Peyer's patch (tissue), 4 donors: ENCODE measurements at regions not wholly inside any gene's neighbourhood (a gene's known extent, or its start where the extent isn't known, plus 50 kb on each side); places are given as distances from the start of the nearest gene placed in this dataset.

Experiments
- DNase-seq, 3 donors: peaks; one replicate each; pipeline ENCODE4 v3.0.0-alpha.2; 2017 to 2019
- H3K27ac ChIP-seq, 4 donors: fragments of 200-600 bp; sonication (generic); one replicate each; pipeline ENCODE4 v1.5.1; 2016 to 2019
- H3K27me3 ChIP-seq, 2 donors: fragments of 200-600 bp; sonication (generic); one replicate each; pipeline ENCODE4 v1.5.1; 2019
- H3K36me3 ChIP-seq, 3 donors: fragments of 200-600 bp; sonication (generic); one replicate each; pipeline ENCODE4 v1.5.1; 2016 to 2019
- H3K4me1 ChIP-seq, 4 donors: fragments of 200-600 bp; sonication (generic); one replicate each; pipeline ENCODE4 v1.5.1; 2016 to 2019
- H3K4me3 ChIP-seq, 4 donors: fragments of 200-600 bp; sonication (generic); 1 replicate in 3 of 4; 2 replicates in 1 of 4; pipeline ENCODE4 v1.5.1; 2016 to 2019; ENCODE audit warnings: mild to moderate bottlenecking in 1 of 4
- H3K9me3 ChIP-seq, 4 donors: fragments of 200-600 bp; sonication (generic); one replicate each; pipeline ENCODE4 v1.5.1; 2016 to 2019; ENCODE audit warnings: mild to moderate bottlenecking in 1 of 4
- CTCF ChIP-seq, 6 experiments: fragments of 450-650 bp in 4 of 6; fragments of 200-600 bp in 2 of 6; sonication (generic) in 1 of 6; IDR thresholded peaks; one replicate each; pipeline ENCODE4 v1.5.1; 2017 to 2019; ENCODE audit warnings: antibody characterized with exemption in 6 of 6, mild to moderate bottlenecking in 3 of 6, moderate library complexity in 1 of 6
- POLR2A ChIP-seq, 2 donors: fragments of 450-650 bp; IDR thresholded peaks; one replicate each; pipeline ENCODE4 v1.5.1; 2017; ENCODE audit warnings: antibody characterized with exemption in 2 of 2, mild to moderate bottlenecking in 2 of 2, moderate library complexity in 2 of 2

GRCh38 chr6:92126088-92126487 lies 1293.3 kb downstream of the EPHA7 start:
- Histone ChIP-seq H3K27me3 (no peaks in the 10 kb centered on the region), H3K27ac (no peak overlapping the region), H3K9me3 (no peaks in the 10 kb centered on the region), H3K4me3 (no peak overlapping the region), H3K4me1 (no peaks in the 10 kb centered on the region), H3K36me3 (no peaks in the 10 kb centered on the region)
- no peak for DNase-seq
- TF ChIP-seq CTCF (IDR thresholded peaks at IDR 0.05), result no peak
- TF ChIP-seq POLR2A (IDR thresholded peaks at IDR 0.05), result no peak

- TF ChIP-seq CTCF (IDR thresholded peaks at IDR 0.05), result no peak
- Histone ChIP-seq H3K36me3 (no peaks in the 10 kb centered on the region), H3K27ac (no peak overlapping the region), H3K4me1 (no peaks in the 10 kb centered on the region), H3K27me3 (no peaks in the 10 kb centered on the region), H3K4me3 (no peak overlapping the region), H3K9me3 (no peaks in the 10 kb centered on the region)
- no peak for DNase-seq
Measured at GRCh38 chr6:92125681-92126080, 1293.7 kb downstream of the EPHA7 start.

- no peaks in the 10 kb centered on the region for H3K36me3 ChIP-seq
- no peaks in the 10 kb centered on the region for H3K9me3 ChIP-seq
- H3K27me3 ChIP-seq, result no peaks in the 10 kb centered on the region
- H3K4me3 ChIP-seq, result no peak overlapping the region
- H3K4me1 ChIP-seq, result no peaks in the 10 kb centered on the region
- no peak overlapping the region for H3K27ac ChIP-seq
- TF ChIP-seq POLR2A (IDR thresholded peaks at IDR 0.05) (no peak), CTCF (IDR thresholded peaks at IDR 0.05) (no peak)
- no peak for DNase-seq
Measured at GRCh38 chr6:92124200-92124651, 1295.1 kb downstream of the EPHA7 start.

- no peaks in the 10 kb centered on the region for H3K4me1 ChIP-seq
- no peak for DNase-seq
- H3K36me3 ChIP-seq, result no peaks in the 10 kb centered on the region
- H3K4me3 ChIP-seq, result no peak overlapping the region
- no peaks in the 10 kb centered on the region for H3K9me3 ChIP-seq
- H3K27me3 ChIP-seq, result no peaks in the 10 kb centered on the region
- no peak overlapping the region for H3K27ac ChIP-seq
- TF ChIP-seq POLR2A (IDR thresholded peaks at IDR 0.05) (no peak), CTCF (IDR thresholded peaks at IDR 0.05) (no peak)
Measured at GRCh38 chr6:92122746-92123145, 1296.6 kb downstream of the EPHA7 start.

- no peak for TF ChIP-seq CTCF (IDR thresholded peaks at IDR 0.05)
- H3K27me3 ChIP-seq, result no peaks in the 10 kb centered on the region
- H3K9me3 ChIP-seq, result no peaks in the 10 kb centered on the region
- no peak for DNase-seq
- H3K36me3 ChIP-seq, result no peaks in the 10 kb centered on the region
- no peaks in the 10 kb centered on the region for H3K4me1 ChIP-seq
- H3K4me3 ChIP-seq, result no peak overlapping the region
- H3K27ac ChIP-seq, result no peak overlapping the region
Measured at GRCh38 chr6:92121228-92121627, 1298.1 kb downstream of the EPHA7 start.

- no peaks in the 10 kb centered on the region for H3K9me3 ChIP-seq
- no peak for TF ChIP-seq CTCF (IDR thresholded peaks at IDR 0.05)
- no peak for TF ChIP-seq POLR2A (IDR thresholded peaks at IDR 0.05)
- H3K27me3 ChIP-seq, result no peaks in the 10 kb centered on the region
- no peaks in the 10 kb centered on the region for H3K36me3 ChIP-seq
- DNase-seq, result no peak
- H3K27ac ChIP-seq, result no peak overlapping the region
- H3K4me3 ChIP-seq, result no peak overlapping the region
- H3K4me1 ChIP-seq, result no peaks in the 10 kb centered on the region
Measured at GRCh38 chr6:92117800-92118199, 1301.6 kb downstream of the EPHA7 start.
